ENCODE measurements at regions not wholly inside any gene's neighbourhood (a gene's known extent, or its start where the extent isn't known, plus 50 kb on each side); places are given as distances from the start of the nearest gene placed in this dataset.

DNA sequence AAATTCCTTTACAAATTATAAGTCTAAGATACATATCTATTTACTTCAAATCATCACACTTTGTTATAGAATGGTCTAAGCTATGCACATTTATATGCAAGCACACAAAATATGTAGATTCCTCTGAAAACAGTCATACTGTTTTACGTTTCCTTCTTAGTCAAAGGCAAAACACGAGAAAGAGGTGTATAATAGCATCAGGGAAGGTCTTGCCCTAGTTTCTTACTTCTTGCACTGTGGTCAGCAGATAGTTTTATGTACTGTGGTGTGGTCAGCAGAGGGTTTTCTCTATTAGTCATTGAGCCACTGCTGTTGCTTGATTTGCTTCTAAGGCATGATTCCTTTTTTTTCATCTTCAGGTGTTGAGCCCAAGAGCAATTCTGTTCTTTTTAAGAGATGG is 117.7 kb downstream of the ADAM29 start:
- TF ChIP-seq GATA2 (IDR thresholded peaks at IDR 0.05; ENCODE audit: low read depth, low read length) (no peak), GATA3 (IDR thresholded peaks at IDR 0.05; ENCODE audit: low read depth, low read length) (no peak)
